GOT3 (cell line): ENCODE measurements at regions not wholly inside any gene's neighbourhood (a gene's known extent, or its start where the extent isn't known, plus 50 kb on each side); places are given as distances from the start of the nearest gene placed in this dataset.
"Not testable (repeated sequence)": the region's sequence is repeated elsewhere in the genome, so short reads cannot be mapped to it uniquely, and the experiment has no call there.

ENCODE experiments used
- DNase-seq: peaks from one replicate; lab custom pipeline; 2025; ENCODE audit warnings: mixed read lengths; lab: John Stamatoyannopoulos, UW

- DNase-seq = no peak
These were observed 52.6 kb upstream of the AGA start for GRCh38 chr4:177494791-177495190.

- DNase-seq = not testable (repeated sequence)
These were observed 53.4 kb upstream of the AGA start for GRCh38 chr4:177495626-177496025.

- DNase-seq = no peak
These were observed 57.3 kb upstream of the AGA start for GRCh38 chr4:177499537-177499936.

- no peak for DNase-seq
These were observed 63.0 kb upstream of the AGA start for GRCh38 chr4:177505171-177505615.

- DNase-seq = no peak
These were observed 66.4 kb upstream of the AGA start for GRCh38 chr4:177508662-177509061.

GRCh38 chr4:177509226-177509745 is 67.0 kb upstream of the AGA start:
- DNase-seq = no peak

GRCh38 chr4:177511611-177512010 is 69.4 kb upstream of the AGA start:
- no peak for DNase-seq

- no peak for DNase-seq
These were observed 70.4 kb upstream of the AGA start for GRCh38 chr4:177512646-177513045.

GRCh38 chr4:177517862-177518261 is 75.6 kb upstream of the AGA start:
- no peak for DNase-seq

GRCh38 chr4:177519481-177520260 is 77.4 kb upstream of the AGA start:
- peak; percentile 0 for DNase-seq

GRCh38 chr4:177528620-177529019 is 86.4 kb upstream of the AGA start:
- no peak for DNase-seq

GRCh38 chr4:177530561-177530960 is 88.3 kb upstream of the AGA start:
- DNase-seq = no peak

- no peak for DNase-seq
These were observed 90.1 kb upstream of the AGA start for GRCh38 chr4:177532358-177532757.

- DNase-seq = not testable (repeated sequence)
These were observed 92.6 kb upstream of the AGA start for GRCh38 chr4:177534841-177535240.

GRCh38 chr4:177546745-177547144 is 104.5 kb upstream of the AGA start:
- no peak for DNase-seq

- DNase-seq = no peak
These were observed 105.7 kb upstream of the AGA start for GRCh38 chr4:177547985-177548384.

- DNase-seq = no peak
These were observed 112.9 kb upstream of the AGA start for GRCh38 chr4:177555007-177555574.

GRCh38 chr4:177557416-177557815 is 115.2 kb upstream of the AGA start:
- DNase-seq = no peak

GRCh38 chr4:177558995-177559394 is 116.8 kb upstream of the AGA start:
- DNase-seq = no peak

- DNase-seq = no peak
These were observed 119.9 kb upstream of the AGA start for GRCh38 chr4:177562163-177562562.

- no peak for DNase-seq
These were observed 120.6 kb upstream of the AGA start for GRCh38 chr4:177562859-177563258.

- no peak for DNase-seq
These were observed 124.5 kb upstream of the AGA start for GRCh38 chr4:177566691-177567090.

- DNase-seq = no peak
These were observed 126.7 kb upstream of the AGA start for GRCh38 chr4:177568931-177569330.

- no peak for DNase-seq
These were observed 127.2 kb upstream of the AGA start for GRCh38 chr4:177569434-177569833.
